Ammon's horn (tissue), 1 donor: ENCODE measurements at regions not wholly inside any gene's neighbourhood (a gene's known extent, or its start where the extent isn't known, plus 50 kb on each side); places are given as distances from the start of the nearest gene placed in this dataset.

ENCODE experiments used
- DNase-seq: peaks from one replicate; pipeline ENCODE4 v3.0.0-alpha.2; 2016; ENCODE audit warnings: low spot score

DNA sequence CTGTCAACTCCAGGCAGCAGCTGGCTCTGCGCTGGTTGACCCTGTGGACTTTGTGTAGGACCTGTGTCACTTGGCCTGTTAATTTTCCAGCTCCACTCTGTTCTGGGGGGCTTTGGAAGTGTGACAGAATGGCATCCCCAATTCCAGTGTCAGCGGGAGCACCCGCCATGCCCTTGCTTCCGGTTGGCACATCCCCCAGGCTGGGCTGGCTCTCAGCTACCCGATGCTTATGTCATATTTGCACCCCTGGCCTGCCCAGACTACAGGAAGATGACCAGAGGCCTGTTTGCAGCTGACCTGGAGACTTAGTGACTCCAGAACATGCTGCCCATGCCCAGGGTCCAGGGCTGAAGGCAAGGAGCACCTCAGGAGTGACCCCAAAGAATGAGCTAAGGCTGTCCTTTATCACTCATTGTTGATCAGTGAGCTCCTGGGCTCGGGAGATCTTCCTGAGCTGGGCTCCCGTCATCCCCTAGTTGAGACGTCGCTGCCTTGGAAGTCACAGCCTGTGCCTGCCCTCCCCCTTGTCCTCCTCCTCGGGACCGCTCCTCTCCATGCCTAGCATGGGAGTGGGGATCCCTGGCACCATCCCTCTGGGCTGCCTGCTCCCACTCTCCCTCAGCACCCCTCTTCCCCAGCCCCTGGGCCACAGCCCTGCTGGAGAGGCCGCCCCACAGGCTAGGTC lies 163.4 kb upstream of the RTL1 start:
- DNase-seq = no peak

DNA sequence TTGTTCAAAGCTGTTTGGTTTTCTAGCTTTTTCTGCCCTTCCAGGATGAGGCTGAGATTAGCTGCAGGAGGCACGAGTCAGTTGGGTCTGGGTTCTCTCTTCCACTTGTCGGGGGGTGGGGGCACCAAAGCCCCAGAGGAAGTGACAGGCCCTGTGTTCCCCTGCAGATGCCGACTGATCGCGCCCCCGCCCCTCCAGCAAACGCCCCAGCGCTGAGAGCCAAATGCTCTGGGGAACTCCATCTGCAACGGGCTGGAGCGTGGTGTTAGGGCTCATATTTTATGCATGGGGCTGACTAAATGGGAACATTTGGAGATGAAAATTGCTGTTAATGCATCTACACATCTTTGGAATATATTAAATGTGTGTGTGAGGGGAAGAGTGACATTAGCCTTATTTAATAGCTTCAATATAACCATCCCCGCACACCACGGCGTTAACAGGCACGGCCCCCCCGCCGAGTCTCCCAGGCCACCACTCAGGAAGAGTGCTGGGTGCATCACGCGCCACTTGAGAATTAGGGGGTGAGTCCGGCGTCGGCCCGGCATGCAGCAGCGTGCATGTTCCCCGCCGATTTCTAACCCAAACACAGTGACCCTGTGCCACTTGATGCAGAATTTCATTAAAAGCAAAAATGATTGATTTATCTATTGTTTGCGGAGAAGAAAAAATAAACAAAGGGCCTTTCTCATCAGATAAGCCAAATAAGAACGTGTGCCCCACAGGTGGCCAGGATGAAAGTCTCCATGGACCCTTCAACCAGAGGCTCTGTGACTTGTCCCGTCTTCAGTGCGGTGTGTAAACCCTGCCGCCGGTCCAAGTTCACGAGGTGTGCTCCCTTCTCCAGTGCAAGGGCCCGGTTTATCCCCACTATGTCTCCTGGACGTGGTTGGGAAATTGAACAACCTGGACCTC lies 165.0 kb upstream of the RTL1 start:
- peak; percentile 51 for DNase-seq

DNA sequence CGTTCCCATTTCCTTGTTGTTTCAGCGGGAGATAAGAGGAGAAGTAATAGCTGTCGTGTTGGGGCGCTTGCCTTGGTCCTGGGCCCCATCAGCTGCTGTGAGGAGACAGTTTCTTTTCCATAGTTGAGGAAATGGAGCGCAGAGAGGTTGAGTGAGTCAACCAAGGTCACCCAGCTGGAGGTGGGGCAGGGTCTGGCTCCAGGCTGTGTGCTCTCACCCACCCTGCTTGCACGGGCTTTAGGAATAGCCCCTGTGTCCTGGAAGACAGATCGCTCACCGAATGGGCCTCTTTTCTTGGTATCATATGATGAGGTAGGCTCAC lies 165.7 kb upstream of the RTL1 start:
- no peak for DNase-seq

DNA sequence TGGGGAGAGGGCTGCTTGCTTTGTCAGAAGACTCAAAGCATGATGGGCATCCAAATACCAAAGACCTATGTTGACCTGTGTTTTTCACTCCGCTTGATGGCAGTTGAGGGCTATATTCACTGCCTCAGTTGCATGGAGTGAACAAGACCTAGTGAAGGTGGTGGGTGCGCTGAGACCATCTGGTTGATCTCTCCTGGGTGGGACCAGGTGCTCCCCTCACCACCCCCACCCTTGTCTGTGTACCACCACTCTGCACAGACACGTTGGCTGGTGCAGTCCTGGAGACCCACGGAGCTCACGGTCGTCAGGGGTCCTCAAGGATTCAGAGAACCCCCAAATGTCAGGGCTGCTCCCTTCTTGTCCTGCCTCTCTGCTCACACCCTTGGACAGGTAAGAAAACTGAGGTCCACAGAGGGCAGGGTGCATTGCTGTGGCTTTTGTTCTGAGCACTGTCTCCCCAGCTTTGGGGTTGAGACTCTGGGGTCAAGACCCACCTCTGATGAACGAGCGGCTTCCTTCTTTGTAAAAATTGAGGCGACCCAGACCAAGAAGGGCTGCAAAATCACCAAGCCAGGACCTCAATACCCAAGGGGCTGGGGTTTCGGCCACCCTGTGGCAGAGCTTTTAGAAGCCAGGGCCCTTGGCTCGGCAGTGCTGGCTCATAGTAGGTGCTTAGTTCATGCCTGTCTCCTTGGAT lies 166.3 kb upstream of the RTL1 start:
- DNase-seq = no peak

DNA sequence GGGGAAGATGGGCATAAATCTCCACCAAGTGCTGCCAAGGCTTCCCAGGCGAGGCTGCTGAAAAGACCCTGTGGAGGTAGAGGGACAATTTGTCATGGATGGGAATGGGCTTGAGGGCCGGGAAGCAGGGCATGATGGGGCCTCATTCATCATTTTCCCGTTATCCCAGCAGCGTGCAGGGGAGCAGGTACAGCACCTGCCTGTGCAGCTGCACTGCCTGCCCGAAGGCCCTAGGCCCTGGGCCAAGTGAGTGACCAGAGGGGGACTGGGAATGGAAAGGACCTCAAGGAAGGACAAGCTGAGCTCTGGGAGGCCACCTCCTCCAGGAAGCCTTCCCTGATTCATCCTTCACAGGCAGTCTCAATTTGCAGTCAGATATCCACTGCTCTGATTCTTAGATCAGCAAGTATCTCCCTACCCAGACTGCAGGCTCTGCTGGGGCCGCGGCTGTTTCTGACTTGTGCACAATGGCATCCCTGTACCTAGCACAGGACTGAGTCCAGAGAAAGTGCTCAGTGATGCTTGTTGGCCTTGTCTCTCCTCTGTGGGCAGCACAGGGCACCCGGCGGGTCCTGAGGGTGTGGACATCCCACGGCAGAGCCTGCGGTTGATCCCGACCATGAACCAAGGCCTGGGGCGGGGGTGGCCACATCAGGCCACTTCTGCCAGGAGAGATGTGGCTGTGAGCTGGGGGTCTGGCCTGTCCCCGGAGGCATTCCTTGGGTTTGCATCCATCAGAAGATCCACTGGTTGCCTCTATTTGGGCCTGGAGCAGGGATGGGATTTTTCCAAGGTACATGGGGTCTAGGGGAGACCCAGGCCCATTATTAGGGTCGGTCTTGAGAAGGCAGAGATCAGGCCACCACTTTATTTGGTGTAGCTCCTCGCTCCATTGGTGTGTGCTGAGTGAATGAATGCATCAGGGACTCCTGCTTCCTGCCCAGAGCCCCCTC lies 167.3 kb upstream of the RTL1 start:
- no peak for DNase-seq

DNA sequence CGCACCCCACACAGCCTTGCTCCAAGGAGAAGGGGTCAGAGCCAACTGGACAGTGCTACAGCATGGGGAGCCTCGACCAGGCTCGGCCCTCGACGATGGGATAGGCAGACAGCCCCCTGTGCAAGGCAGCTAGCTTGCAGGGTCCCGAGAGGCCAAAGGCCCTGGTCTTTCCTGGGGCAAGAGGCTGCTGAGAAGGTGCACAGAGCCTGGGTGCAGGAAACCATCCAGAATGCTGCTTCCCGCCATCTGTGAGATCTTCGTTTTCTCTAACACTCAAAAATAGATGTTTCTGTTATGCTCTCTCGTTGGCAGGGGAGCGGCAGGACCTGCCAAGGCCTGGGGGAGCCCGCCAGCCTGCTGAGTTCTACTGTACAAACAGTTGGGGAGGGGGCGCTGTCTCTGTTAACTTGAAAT lies 168.0 kb upstream of the RTL1 start:
- DNase-seq = peak; percentile 52

DNA sequence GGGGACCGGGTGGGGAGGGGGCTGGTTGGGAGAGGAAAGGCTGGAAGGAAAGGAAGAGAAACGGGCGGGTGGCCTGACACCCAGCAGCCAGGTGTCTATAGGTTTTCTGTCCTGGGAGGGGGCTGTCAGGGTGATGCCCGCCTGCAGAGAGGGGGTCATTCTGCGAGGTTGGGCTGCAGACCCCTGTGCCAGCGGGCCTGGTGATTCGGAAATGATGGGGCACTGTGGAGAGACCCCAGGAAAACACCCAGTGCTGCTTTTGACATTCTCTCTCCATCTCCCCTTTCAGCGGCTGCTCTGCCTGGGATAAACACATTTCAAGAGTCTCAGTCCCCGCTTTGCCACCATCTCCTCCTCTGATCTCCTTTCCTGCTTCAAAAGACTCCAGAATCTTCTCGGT lies 168.5 kb upstream of the RTL1 start:
- no peak for DNase-seq

DNA sequence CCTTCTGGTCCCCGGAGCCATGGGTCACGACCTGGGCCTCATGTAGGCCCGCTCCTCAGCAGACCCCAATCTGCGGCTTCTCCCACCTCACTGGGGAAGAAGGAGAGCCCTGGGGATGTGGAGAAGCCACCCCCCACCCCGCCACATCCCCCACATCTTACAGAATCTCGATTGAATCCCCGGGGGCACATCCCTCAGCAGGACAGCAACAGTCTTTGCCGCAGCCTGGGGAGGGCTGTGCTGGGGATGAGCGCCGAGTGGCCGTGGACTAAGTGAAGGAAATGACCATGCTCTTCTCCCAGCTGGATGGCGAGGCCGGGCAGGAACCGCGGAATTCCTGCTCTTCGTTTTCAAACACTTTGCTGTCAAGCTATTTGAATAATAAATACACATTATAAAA lies 169.0 kb upstream of the RTL1 start:
- no peak for DNase-seq

DNA sequence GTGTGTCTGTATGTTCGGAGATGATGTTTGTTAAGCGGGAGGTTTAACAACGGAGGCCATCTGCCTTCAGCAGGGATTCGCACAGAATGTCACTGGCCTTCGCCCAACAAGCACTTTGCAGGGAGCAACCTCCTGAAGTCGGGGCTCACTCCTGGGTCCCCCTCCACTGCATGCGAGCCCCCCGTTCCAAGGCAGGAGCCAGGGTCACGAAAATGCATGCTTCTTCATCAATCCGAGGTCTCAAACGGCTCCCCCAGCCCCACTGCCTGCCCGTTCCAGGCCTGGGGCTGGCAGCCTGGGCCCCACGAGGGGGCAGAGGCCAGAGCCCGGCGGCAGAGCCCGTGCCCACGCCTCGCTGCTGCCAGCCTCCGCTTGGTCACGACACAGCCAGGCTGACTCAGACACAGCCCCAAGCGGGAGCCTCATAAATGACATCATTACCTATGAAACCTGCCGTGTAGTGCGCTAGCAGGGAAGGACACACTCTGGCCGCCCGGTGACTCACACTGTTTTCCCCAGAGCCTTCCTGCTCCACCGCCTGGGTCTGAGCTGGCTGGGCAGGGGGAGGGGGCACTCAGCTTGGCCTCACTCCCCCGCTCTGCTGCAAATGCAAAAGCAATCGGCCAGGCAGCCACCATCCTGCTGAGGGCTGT lies 169.5 kb upstream of the RTL1 start:
- no peak for DNase-seq

DNA sequence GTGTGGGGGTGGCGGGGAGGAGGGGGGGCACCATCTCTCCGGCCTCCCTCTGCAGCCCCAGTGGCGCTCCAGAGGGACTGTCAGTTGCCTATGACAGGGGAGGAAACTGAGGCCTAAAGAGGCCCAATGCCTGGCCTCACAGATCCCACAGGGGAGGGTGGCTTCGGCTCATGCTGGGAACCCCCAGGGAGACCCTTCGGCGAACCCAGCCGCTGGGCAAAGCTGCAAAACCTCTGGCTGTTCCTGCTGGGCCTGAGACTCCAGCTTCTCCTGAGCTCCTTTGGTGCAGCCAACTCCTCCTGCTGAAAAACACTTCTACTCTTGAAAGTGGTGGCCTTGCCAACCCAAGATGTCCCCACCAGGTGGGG lies 170.1 kb upstream of the RTL1 start:
- DNase-seq = no peak

DNA sequence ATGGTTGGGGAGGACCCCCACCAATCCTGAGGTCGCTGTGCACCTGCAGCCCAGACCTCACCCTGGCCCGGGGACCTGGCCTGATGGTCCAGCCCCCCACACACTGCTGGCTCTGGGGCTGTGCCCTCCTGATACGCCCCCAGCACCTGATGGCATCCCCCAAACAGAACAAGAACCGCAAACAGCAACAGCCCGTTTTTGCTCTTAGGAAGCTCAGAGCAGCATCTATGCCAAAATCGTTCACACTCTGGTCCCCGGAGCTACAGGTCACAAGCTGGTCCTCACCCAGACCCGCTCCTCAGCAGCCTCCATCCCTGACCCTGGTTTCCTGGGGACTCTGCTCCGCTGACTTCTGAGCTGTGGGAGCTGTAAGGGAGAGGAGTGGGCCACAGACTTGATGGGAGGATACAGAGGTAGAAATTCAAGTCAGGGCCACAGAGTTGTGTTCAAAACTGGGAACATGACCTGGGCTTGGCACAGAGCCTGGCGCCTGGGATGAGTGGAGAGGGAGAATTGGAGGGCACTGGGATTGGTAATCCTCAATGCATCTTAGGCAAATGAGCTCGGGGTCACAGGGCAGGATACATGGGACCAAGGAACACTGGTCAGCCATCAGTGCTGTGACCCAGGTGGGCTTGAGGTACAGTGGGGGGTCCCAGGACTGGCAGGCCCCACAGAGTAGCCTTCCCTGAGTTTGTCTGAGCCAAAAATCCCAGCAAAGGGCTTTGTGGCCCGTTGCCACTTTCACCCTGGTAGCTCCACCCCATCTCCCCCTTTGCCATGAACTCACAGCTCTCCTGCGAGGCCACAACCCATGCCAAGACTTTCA lies 170.9 kb upstream of the RTL1 start:
- no peak for DNase-seq

DNA sequence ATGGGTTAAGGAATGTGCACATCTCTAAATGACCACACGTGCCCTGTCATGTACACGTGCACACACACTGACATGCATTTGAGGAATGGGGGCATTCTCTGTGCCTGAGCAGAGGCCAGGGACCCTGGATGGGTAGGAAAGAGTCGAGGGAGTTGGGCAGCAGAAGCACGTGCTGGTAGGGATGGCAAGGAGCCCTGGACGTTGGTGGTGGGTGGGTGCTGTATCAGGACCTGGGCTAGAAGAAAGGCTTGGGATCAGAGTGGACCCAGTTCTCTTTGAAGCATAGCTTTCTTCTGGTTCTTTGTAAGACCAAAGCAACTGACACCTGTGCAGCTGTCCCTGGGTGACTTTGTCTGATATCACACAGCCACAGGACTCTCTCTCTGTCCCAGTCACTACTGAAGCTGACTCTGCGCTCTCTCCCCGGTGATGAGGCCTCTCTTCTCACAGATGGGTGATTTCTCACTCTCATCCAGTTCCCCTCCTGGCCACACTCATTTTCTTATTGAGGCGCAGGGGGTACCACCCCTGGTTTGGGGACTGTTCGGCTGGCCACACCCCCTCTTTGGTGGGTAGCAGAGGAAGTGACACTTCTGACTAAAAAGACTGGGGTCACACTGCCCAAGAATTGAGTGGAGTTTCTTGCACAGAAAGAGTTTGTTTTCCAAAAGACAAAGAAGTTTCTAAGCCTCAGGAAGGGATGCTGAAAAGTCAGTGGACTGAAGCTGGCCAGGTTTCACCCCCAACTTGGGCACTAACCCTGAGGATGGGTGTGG lies 171.7 kb upstream of the RTL1 start:
- DNase-seq = no peak

DNA sequence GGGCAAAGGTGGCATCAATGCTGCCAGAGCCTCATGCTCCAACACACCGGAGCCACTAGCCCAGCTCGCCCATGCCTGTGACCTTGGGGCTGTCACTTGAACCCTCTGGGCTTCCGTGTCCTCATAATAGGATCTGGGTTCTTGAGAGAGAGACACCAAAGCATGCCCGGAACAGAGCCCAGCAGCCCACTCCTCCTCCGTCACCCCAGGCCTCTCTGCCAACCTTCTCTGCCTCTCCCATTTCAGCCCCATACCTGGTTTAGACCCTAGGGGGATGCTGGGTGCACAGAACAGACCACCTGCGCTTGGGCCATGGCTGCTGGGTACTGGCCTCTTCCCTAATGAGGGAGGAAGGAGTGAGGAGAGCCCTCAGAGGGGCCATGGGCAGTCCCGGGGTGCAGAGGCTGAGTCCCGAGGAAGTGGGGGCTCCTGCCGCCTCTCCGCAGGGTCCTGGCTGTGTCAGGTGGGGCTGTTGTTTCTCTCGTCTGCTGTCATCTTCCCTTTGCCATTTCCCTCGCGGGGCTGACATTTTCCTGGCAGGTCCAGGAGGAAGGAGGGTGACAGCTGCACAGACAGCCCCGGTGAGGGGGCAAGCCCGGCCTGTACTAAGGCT lies 172.4 kb upstream of the RTL1 start:
- no peak for DNase-seq

DNA sequence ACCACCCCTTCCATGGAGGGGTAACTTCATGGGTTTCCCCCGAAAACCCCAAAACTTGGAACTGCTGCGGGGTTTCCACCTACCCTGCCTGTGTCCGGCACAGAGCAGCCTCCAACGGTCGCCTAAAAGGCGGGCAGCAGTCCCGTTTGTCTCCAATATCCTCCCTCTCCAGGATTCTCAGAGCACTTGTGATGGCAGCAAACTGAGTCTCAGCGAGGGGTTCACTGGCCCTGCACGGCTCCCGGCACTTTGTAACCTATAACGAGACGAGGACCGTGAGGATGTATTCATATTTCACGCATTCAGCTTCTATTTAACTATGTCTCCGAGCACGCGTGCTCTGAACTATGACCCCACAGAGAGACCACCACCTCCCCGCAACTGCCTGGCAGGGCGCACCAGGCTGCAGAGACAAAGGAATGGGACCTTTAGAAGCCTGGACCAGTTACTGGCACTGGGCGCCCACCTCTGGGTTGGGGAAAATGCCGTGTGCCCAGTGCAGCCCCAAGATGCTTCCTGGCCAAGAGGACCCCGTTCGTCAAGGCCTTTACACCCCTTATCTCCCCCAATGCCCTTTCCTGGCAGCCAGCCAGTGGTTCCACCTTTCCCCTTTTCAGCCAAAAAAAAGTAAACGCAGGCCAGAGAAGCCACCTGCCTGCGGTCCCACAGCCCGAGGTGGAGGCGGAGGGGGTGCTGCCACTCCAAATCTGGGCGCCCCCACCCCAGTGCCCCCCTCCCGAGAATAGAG lies 173.1 kb upstream of the RTL1 start:
- DNase-seq = no peak

DNA sequence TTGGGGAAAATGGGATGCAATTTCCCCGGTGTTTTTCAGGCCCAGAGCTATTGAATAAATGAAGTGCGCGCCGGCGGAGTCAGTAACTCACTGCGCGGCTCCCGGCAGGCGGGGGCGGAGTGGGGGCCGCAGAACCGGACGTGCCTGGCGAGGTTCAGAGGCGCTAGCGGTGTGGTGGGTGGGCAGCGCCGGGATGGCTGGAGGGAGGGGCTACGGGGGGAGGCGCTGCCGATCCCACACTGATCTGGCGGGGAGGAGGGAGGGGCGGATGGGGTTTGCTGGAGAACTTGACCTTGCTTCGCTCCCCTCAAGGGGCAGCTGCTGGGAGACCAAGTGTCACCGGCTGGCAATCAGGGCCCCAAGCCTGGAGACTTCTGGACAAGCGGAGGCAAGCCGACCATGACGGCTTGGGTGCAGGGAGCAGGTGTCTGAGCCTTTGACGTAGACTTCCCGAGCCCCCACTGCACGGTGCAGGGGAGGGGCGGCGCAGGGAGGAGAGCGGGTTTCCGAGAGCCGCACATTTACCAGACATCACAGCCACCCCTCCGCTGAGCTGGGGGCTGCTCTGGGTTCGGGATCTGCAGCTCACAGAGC lies 174.1 kb upstream of the RTL1 start:
- DNase-seq = no peak

DNA sequence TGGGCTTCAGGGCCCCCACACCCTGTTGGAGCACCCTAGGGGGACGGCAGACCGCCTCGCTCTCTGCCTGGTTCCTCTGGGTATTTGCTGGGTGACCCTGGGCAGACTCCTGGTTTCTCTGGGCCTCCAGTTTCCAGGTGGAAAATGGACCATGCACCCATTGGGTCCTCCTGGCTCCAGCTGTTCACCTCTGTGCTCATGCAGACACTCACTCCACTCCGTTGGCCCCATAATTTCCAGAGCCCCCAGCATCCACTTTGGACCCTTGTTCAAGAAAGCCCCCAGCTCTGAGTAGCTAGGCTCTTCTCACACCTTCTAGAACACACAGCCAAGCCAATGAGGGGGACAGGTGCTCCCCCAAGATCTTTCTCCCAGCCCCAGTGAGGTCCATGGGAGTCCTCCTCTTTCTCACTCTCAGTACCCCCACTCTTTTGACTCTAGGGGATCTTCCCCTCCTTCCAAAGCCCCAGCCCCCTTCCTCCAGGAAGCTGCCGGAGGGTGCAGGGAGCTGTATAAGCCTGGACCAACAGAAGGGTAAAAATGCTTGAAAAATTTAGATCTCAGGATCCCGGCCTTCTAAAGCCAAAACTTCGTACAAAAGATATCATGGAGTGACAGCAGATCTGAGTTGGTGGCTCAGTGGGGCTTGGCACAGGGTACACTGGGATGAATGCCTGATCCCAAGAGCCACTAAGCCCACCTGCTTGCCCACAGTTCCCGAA lies 174.8 kb upstream of the RTL1 start:
- DNase-seq = no peak

DNA sequence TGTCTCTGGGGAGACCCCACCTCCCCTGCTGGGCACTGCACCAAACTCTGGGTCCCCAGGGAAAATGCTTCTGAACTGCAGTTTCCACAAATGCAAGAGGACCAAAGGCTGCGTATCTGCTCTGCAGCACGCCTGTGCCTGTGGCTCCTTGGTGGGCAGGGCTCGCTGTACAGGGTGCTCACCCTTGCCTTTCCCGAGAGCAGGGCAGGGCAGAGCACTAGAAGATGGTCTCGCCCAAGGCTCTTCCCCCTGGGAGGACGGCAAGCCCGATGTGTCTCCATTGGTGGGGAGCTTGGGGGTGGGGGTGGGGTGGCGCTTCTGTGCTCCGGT lies 175.3 kb upstream of the RTL1 start:
- no peak for DNase-seq
